ENCODE measurements at regions not wholly inside any gene's neighbourhood (a gene's known extent, or its start where the extent isn't known, plus 50 kb on each side); places are given as distances from the start of the nearest gene placed in this dataset.

DNA sequence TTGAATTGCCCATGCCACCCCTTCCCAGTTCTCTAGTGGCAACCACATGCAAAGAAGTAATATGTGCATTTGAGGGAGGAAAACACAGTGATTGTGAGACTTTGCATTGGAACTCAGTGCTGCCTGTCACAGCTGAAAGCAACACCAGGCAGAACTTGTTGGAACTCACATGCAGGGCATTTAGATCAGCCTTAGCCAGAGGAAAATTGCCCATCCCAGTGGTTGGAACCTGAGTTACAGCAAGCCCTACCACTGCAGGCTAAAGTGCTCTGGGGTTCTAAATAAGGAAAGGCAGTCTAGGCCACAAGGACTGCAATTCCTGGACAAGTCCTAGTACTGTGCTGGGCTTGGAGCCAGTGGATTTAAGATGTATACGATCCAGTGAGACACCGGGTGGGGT is 245.3 kb upstream of the UFL1 start:
- in situ Hi-C loops (cut with MboI; ENCODE audit: low sequenced_read_pairs, unreplicated experiment), result no loop called here
- TF ChIP-seq, protein P1, sequence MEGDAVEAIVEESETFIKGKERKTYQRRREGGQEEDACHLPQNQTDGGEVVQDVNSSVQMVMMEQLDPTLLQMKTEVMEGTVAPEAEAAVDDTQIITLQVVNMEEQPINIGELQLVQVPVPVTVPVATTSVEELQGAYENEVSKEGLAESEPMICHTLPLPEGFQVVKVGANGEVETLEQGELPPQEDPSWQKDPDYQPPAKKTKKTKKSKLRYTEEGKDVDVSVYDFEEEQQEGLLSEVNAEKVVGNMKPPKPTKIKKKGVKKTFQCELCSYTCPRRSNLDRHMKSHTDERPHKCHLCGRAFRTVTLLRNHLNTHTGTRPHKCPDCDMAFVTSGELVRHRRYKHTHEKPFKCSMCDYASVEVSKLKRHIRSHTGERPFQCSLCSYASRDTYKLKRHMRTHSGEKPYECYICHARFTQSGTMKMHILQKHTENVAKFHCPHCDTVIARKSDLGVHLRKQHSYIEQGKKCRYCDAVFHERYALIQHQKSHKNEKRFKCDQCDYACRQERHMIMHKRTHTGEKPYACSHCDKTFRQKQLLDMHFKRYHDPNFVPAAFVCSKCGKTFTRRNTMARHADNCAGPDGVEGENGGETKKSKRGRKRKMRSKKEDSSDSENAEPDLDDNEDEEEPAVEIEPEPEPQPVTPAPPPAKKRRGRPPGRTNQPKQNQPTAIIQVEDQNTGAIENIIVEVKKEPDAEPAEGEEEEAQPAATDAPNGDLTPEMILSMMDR (IDR thresholded peaks at IDR 0.05; ENCODE audit: borderline replicate concordance, control extremely low read depth, extremely low read depth, insufficient read depth, missing control alignments), result no peak
- no peak for DNase-seq (ENCODE audit: low spot score)

DNA sequence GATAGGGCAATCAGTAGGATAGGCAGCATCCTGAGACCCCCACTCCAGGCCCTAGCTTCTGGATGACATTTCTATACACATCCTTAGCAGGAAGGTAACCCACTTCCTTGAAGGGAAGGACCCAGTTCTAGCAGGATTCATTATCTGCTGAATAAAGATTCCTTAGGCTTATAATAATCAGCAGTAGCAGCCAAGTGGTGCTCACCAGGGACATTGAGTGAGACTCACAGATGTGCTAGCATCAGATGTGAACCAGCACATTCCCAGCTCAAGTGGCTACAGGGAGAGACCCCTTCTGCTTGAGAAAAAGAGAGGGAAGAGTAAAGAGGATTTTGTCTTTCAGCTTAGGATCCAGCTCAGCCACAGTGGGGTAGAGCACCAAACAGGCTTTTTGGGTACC is 244.8 kb upstream of the UFL1 start:
- no peak for DNase-seq (ENCODE audit: low spot score)
- in situ Hi-C loops (cut with MboI; ENCODE audit: low sequenced_read_pairs, unreplicated experiment), result no loop called here
- TF ChIP-seq, protein P1 (IDR thresholded peaks at IDR 0.05; ENCODE audit: borderline replicate concordance, control extremely low read depth, extremely low read depth, insufficient read depth, missing control alignments), result no peak

DNA sequence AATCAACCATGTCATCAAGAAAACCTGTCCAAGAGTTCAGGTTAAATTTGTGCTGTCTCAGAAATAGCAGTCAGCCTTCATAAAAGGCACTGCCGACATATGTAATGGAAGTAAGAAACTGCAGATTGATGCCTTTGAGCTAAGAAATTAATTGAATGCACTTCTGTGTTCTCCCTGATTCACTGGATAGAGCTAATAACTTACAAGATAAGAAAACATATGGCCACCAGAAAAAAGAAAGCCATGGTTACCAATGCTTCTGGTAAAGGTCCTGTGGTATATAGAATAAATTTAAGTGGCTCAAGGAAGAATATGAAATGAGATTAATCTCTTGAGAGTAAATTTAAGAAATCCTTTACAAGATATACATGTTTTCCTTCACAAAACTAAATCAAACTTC is 242.5 kb upstream of the UFL1 start:
- TF ChIP-seq, protein P1 (IDR thresholded peaks at IDR 0.05; ENCODE audit: borderline replicate concordance, control extremely low read depth, extremely low read depth, insufficient read depth, missing control alignments), result no peak
- no peak for DNase-seq (ENCODE audit: low spot score)
- in situ Hi-C loops (cut with MboI; ENCODE audit: low sequenced_read_pairs, unreplicated experiment), result no loop called here

DNA sequence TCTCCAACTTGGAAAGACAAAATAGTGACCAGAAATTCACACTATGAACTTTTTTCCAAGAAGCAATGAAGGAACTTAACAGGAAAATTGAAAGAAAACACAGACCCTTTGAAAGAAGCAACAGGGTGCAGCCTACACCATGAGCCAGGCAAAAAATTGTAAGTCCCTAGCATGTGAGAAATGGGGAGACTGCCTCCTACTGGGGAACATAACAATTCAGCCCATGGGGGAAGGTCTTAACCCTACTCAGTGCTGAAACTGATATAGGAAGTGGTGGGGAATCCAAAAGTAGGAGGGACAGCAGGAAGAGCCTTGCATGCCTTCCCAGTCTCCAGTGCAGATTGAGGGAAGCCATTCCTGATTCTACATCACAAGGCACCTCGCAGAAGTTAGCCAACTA is 235.1 kb upstream of the UFL1 start:
- TF ChIP-seq, protein P1 (IDR thresholded peaks at IDR 0.05; ENCODE audit: borderline replicate concordance, control extremely low read depth, extremely low read depth, insufficient read depth, missing control alignments), result no peak
- in situ Hi-C loops (cut with MboI; ENCODE audit: low sequenced_read_pairs, unreplicated experiment), result no loop called here
- DNase-seq (ENCODE audit: low spot score), result no peak

DNA sequence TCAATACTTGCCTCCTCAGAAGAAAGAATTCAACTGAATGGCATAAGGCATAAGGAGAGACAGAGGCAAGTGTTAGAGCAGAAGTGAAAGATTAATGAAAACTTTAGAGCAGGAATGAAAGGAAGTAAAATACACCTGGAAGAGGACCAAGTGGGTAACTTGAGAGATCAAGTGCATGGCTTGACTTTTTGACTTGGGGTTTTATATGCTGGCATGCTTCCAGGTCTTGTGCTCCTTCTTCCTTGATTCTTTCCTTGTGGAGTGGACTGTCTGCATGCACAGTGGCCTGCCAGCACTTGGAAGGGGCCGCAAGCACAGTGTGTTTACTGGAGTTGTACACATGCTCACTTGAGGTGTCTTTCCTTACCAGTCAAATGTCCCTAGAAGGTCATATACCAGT is 222.1 kb upstream of the UFL1 start:
- DNase-seq (ENCODE audit: low spot score), result no peak
- TF ChIP-seq, protein P1 (IDR thresholded peaks at IDR 0.05; ENCODE audit: borderline replicate concordance, control extremely low read depth, extremely low read depth, insufficient read depth, missing control alignments), result no peak
- in situ Hi-C loops (cut with MboI; ENCODE audit: low sequenced_read_pairs, unreplicated experiment), result no loop called here

DNA sequence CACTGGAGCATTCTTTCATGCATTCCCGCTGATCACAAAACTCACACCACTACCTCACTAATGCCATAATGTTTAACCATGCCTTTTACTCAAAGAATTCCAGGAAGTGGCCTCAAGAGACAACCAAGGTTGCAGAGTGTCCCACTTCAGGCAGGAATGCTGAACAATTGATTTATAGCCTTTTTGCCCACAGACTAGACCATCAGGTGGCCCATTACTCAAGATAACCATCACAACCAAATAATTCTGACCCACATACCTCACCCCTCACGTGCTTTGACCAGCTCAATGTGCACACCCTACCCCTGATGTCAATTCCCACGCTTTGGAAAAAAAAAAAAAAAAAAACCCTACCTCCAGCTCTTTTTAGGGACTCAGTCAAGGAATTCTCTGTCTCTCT is 220.6 kb upstream of the UFL1 start:
- no peak for DNase-seq (ENCODE audit: low spot score)
- TF ChIP-seq, protein P1 (IDR thresholded peaks at IDR 0.05; ENCODE audit: borderline replicate concordance, control extremely low read depth, extremely low read depth, insufficient read depth, missing control alignments), result no peak
- in situ Hi-C loops (cut with MboI; ENCODE audit: low sequenced_read_pairs, unreplicated experiment), result no loop called here

DNA sequence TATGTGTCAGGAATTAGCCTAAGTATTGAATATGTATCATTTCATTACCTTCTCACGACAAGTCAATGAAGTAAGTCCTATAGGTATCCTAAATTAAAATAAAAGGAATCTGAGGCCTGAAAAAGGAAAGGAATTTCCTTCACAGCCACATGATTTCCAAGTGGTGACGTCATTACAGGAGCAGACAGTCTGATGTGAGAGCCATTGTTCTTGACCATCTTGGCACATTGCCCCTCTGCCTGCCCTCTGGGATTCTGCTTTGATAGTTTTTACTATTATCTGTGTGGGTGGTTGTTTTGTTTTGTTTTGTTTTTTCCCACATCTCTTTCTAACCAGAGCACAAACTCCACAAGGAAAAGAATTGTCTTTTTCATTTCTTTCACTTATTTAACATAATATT is 219.8 kb upstream of the UFL1 start:
- no peak for DNase-seq (ENCODE audit: low spot score)
- TF ChIP-seq, protein P1 (IDR thresholded peaks at IDR 0.05; ENCODE audit: borderline replicate concordance, control extremely low read depth, extremely low read depth, insufficient read depth, missing control alignments), result no peak
- in situ Hi-C loops (cut with MboI; ENCODE audit: low sequenced_read_pairs, unreplicated experiment), result no loop called here
